ENCODE measurements at regions not wholly inside any gene's neighbourhood (a gene's known extent, or its start where the extent isn't known, plus 50 kb on each side); places are given as distances from the start of the nearest gene placed in this dataset.

GRCh38 chr2:54374591-54375364, 81.3 kb upstream of the SPTBN1 start:
- TF ChIP-seq RAD21 (IDR thresholded peaks at IDR 0.05; ENCODE audit: low read depth) (no peak), EP300 (IDR thresholded peaks at IDR 0.05; ENCODE audit: borderline replicate concordance) (no peak), TCF12 (IDR thresholded peaks at IDR 0.05; ENCODE audit: low read depth) (no peak)
- TF ChIP-seq, protein P1, sequence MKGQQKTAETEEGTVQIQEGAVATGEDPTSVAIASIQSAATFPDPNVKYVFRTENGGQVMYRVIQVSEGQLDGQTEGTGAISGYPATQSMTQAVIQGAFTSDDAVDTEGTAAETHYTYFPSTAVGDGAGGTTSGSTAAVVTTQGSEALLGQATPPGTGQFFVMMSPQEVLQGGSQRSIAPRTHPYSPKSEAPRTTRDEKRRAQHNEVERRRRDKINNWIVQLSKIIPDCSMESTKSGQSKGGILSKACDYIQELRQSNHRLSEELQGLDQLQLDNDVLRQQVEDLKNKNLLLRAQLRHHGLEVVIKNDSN (IDR thresholded peaks at IDR 0.05) = no peak

Data from Ishikawa (cell line).